HUES64 (cell line): ENCODE measurements at regions not wholly inside any gene's neighbourhood (a gene's known extent, or its start where the extent isn't known, plus 50 kb on each side); places are given as distances from the start of the nearest gene placed in this dataset.

ENCODE experiments used
- H3K27ac ChIP-seq: 2 replicates; pipeline ENCODE4 v1.7.0; 2013; ENCODE audit warnings: low read depth, low read length, inconsistent platforms
- H3K27me3 ChIP-seq: 2 replicates; pipeline ENCODE4 v1.6.1; 2013; ENCODE audit warnings: mild to moderate bottlenecking, low read length; ENCODE audit not compliant: insufficient read depth
- H3K36me3 ChIP-seq: 2 replicates; pipeline ENCODE4 v1.6.1; 2013; ENCODE audit warnings: mild to moderate bottlenecking, low read length; ENCODE audit not compliant: insufficient read depth
- H3K4me1 ChIP-seq: 2 replicates; pipeline ENCODE4 v1.6.1; 2013; ENCODE audit warnings: mild to moderate bottlenecking, low read length, moderate library complexity; ENCODE audit not compliant: insufficient read depth
- H3K4me3 ChIP-seq: 2 replicates; pipeline ENCODE4 v1.5.1; 2013; ENCODE audit warnings: mild to moderate bottlenecking, low read length, moderate library complexity
- H3K9ac ChIP-seq: 2 replicates; pipeline ENCODE4 v1.6.1; 2013; ENCODE audit warnings: mild to moderate bottlenecking, low read depth, low read length
- H3K9me3 ChIP-seq: 2 replicates; pipeline ENCODE4 v1.6.1; 2013; ENCODE audit warnings: low read depth, low read length; ENCODE audit not compliant: insufficient read depth
- WGBS: fragments of 150-250, 120-280 bp; methylation state at CpG from one replicate; pipeline ENCODE4 v1.1.7; 2013; ENCODE audit warnings: missing lambda C conversion rate; 5-methylcytosine and 5-hydroxymethylcytosine counted together

GRCh38 chr2:59734743-59735142, 818.7 kb downstream of the BCL11A start:
- no peaks in the 10 kb centered on the region for H3K36me3 ChIP-seq
- H3K27me3 ChIP-seq: no peaks in the 10 kb centered on the region
- H3K4me3 ChIP-seq: no peak overlapping the region
- no peaks in the 10 kb centered on the region for H3K4me1 ChIP-seq
- 83% methylated on average over 4 of the region's 4 CpGs for WGBS
- H3K9me3 ChIP-seq: no peaks in the 10 kb centered on the region
- no peak overlapping the region for H3K27ac ChIP-seq
- H3K9ac ChIP-seq: no peak overlapping the region

- H3K27me3 ChIP-seq: no peaks in the 10 kb centered on the region
- no peaks in the 10 kb centered on the region for H3K4me1 ChIP-seq
- H3K4me3 ChIP-seq: no peak overlapping the region
- no peak overlapping the region for H3K9ac ChIP-seq
- no peaks in the 10 kb centered on the region for H3K36me3 ChIP-seq
- no peaks in the 10 kb centered on the region for H3K9me3 ChIP-seq
- no peak overlapping the region for H3K27ac ChIP-seq
- 89% methylated on average over 3 of the region's 3 CpGs for WGBS
These were observed 819.5 kb downstream of the BCL11A start for GRCh38 chr2:59733970-59734369.

GRCh38 chr2:59733567-59733930, 819.9 kb downstream of the BCL11A start:
- Histone ChIP-seq H3K27ac (no peak overlapping the region), H3K4me3 (no peak overlapping the region)
- WGBS: 92% methylated on average over 2 of the region's 2 CpGs

GRCh38 chr2:59732871-59733566, 820.4 kb downstream of the BCL11A start:
- Histone ChIP-seq H3K27ac (no peak overlapping the region), H3K9me3 (no peaks in the 10 kb centered on the region), H3K36me3 (no peaks in the 10 kb centered on the region), H3K9ac (no peak overlapping the region), H3K4me1 (no peaks in the 10 kb centered on the region), H3K4me3 (no peak overlapping the region), H3K27me3 (no peaks in the 10 kb centered on the region)
- 88% methylated on average over 14 of the region's 15 CpGs for WGBS

More at GRCh38 chr2:59733567-59733930, 819.9 kb downstream of the BCL11A start:
- Histone ChIP-seq H3K9ac (no peak overlapping the region), H3K4me1 (no peaks in the 10 kb centered on the region), H3K36me3 (no peaks in the 10 kb centered on the region), H3K9me3 (no peaks in the 10 kb centered on the region), H3K27me3 (no peaks in the 10 kb centered on the region)

GRCh38 chr2:59727121-59727590, 826.3 kb downstream of the BCL11A start:
- Histone ChIP-seq H3K4me1 (no peaks in the 10 kb centered on the region), H3K4me3 (no peak overlapping the region), H3K9me3 (no peaks in the 10 kb centered on the region), H3K9ac (no peak overlapping the region), H3K27me3 (no peaks in the 10 kb centered on the region), H3K27ac (no peak overlapping the region), H3K36me3 (no peaks in the 10 kb centered on the region)
- no CpG with 5 or more reads among the region's 2 CpGs for WGBS

DNA sequence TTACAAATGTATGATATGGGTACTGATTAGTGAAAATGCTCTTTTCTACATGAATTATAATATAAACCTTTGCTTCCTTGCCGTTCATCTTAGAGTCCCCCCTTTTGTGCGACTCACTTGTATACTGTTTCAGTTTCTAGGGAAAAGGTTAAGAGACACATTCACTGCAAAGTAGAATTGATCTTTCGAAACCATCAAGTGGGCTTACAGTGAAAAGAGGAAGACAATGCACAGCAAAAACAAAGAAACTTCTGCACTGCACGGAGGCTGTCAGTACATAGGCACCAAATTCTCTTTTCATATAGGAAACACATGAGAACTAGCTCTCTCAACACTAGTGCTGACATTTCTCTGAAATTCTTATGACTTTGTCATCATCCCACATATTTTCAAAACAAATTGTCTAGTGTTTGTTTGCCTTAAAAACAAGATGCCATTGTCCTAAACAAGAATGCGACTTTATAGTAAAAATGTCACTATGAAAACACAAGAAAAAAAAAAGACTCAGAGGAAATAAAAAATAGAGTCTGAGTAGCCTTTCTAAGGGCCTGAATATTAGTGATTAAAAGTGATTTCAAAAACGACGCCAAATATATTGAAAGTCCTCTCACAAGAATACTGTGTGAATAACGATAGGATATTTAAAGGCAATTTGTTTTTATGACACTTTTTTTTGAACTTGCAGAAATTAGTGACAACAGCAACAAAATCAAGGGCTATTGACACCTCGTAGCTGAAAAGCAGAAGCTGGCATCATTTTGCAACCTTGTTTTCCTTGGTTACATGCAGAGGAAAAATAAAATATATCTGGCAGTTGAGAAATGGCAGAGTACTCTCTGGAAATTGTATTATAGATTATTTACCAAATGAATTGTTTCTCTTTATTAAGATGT, 827.0 kb downstream of the BCL11A start:
- Histone ChIP-seq H3K4me3 (no peak overlapping the region), H3K27ac (no peak overlapping the region), H3K9ac (no peak overlapping the region), H3K9me3 (no peaks in the 10 kb centered on the region), H3K4me1 (no peaks in the 10 kb centered on the region), H3K36me3 (no peaks in the 10 kb centered on the region), H3K27me3 (no peaks in the 10 kb centered on the region)
- 94% methylated on average over 7 of the region's 9 CpGs for WGBS

DNA sequence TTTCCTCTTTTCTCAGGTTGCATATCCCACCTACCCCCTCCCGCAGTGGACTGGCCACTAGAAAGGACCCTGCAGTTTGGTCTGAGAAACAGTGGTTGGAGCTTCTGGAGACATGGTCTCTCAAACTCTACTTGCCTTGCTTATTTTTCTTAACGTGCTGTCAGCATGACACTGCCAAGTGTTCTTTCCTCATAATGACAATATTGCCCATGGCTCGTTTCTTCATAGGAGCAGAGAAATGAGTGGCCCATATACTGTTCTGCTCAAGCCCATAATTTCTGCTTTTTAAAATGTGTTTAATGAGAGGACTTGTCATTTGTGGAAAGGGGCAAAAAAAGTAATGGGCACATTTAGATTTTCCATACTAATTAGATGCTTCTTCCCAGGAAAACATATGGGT, 828.7 kb downstream of the BCL11A start:
- Histone ChIP-seq H3K36me3 (no peaks in the 10 kb centered on the region), H3K9me3 (no peaks in the 10 kb centered on the region), H3K27me3 (no peaks in the 10 kb centered on the region), H3K9ac (no peak overlapping the region), H3K27ac (no peak overlapping the region), H3K4me1 (no peaks in the 10 kb centered on the region), H3K4me3 (no peak overlapping the region)
- WGBS: 95% methylated on average over 3 of the region's 3 CpGs

- Histone ChIP-seq H3K27me3 (no peaks in the 10 kb centered on the region), H3K9me3 (no peaks in the 10 kb centered on the region), H3K4me1 (no peaks in the 10 kb centered on the region), H3K27ac (no peak overlapping the region), H3K36me3 (no peaks in the 10 kb centered on the region), H3K9ac (no peak overlapping the region), H3K4me3 (no peak overlapping the region)
- WGBS: 94% methylated on average over 4 of the region's 4 CpGs
These were observed 833.1 kb downstream of the BCL11A start for GRCh38 chr2:59720296-59720866.

DNA sequence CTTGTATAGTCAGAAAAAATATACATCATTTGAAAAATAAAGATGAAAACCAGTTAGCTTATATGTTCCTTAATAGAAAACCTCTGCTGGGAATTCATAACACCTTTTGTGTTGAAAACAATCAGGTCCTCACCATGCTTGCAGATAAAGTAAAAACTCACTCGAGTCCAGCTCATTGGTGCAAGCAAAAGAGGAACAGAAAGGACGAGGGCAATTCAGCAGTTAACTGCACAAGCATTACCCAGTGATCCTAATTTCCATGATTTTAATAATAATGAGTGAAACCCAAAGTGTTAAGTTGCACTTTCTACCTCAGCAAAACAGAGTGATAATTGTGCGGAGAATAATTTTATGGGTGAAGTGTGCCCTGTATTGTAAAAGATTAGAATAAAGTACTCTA, 839.9 kb downstream of the BCL11A start:
- no peak overlapping the region for H3K4me3 ChIP-seq
- H3K9me3 ChIP-seq: no peaks in the 10 kb centered on the region

GRCh38 chr2:59711121-59711520, 842.3 kb downstream of the BCL11A start:
- no peak overlapping the region for H3K9ac ChIP-seq
- no peak overlapping the region for H3K27ac ChIP-seq
- H3K36me3 ChIP-seq: no peaks in the 10 kb centered on the region
- H3K9me3 ChIP-seq: no peaks in the 10 kb centered on the region
- H3K4me1 ChIP-seq: no peaks in the 10 kb centered on the region
- no peak overlapping the region for H3K4me3 ChIP-seq
- H3K27me3 ChIP-seq: no peaks in the 10 kb centered on the region

More for the DNA sequence above, 839.9 kb downstream of the BCL11A start:
- H3K36me3 ChIP-seq: no peaks in the 10 kb centered on the region
- WGBS: 88% methylated on average over 2 of the region's 3 CpGs
- no peaks in the 10 kb centered on the region for H3K4me1 ChIP-seq
- H3K9ac ChIP-seq: no peak overlapping the region
- H3K27ac ChIP-seq: no peak overlapping the region
- no peaks in the 10 kb centered on the region for H3K27me3 ChIP-seq

DNA sequence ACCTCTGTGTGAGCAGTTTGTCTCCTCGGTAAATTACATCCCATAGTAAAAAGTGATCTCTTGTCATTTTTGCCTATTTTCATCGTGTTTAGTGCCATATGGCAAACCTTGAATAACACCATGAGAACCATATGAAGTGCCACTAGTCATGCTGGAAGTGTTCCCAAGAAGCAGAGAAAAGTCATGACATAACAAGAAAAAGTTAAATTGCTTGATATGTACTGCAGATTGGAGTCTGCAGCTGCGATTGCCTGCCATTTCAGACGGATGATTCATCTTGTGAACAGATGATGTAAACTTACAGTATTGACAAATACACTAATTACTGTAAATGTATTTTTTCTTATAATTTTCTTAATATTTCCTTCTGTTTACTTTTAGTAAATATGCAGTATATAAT, 846.7 kb downstream of the BCL11A start:
- no peak overlapping the region for H3K9ac ChIP-seq
- H3K36me3 ChIP-seq: no peaks in the 10 kb centered on the region
- H3K27ac ChIP-seq: no peak overlapping the region
- no peak overlapping the region for H3K4me3 ChIP-seq
- no peaks in the 10 kb centered on the region for H3K4me1 ChIP-seq
- H3K27me3 ChIP-seq: no peaks in the 10 kb centered on the region
- 96% methylated on average over 3 of the region's 4 CpGs for WGBS
- 0 out of 2 replicates have a peak, but pooled peaks cover 7% of the 10 kb centered on the region for H3K9me3 ChIP-seq
